A549 (cell line): ENCODE measurements at regions not wholly inside any gene's neighbourhood (a gene's known extent, or its start where the extent isn't known, plus 50 kb on each side); places are given as distances from the start of the nearest gene placed in this dataset.

ENCODE experiments used
- ATAC-seq, 2 experiments: fragments of 200-7000 bp in 1 of 2; fragments of >200 bp in 1 of 2; cut with Nextera tagmentation in 1 of 2; cut with Tn5 transposase in 1 of 2; 3 replicates each; pipeline versions ENCODE4 v1.8.0 to v1.9.1; 2018 to 2020; ENCODE audit warnings: mild to moderate bottlenecking in 1 of 2, moderate library complexity in 1 of 2
- CTCF ChIA-PET: fragments of 300-600 bp; sonication (Branson Sonifier 250); formaldehyde crosslinking; extraction: SDS; loops from one replicate; lab custom pipeline; 2021; ENCODE audit warnings: antibody characterized with exemption, inconsistent platforms; lab: Yijun Ruan, JAX
- POLR2A ChIA-PET: fragments of 350-600 bp; formaldehyde crosslinking; extraction: SDS; loops from one replicate; lab custom pipeline; 2021; ENCODE audit warnings: antibody characterized with exemption, inconsistent platforms; lab: Yijun Ruan, JAX
- DNase-seq, 2 experiments: peaks; one replicate each; pipeline versions ENCODE4 v3.0.0 to v3.0.0-alpha.2; 2011 to 2016; ENCODE audit warnings: low read depth in 1 of 2, low spot score in 1 of 2
- FAIRE-seq: peaks from 2 replicates; lab custom pipeline; 2011; peaks lifted over from hg19 to GRCh38; lab: Jason Lieb, UNC
- H3K27ac ChIP-seq, 2 experiments: fragments of >200 bp; sonication (Bioruptor Twin); formaldehyde crosslinking; 3 replicates each; pipeline ENCODE4 v1.5.1; 2016 to 2017
- H3K4me1 ChIP-seq: fragments of >200 bp; sonication (Bioruptor Twin); formaldehyde crosslinking; 3 replicates; pipeline ENCODE4 v1.6.1; 2016
- H3K4me2 ChIP-seq: fragments of >200 bp; sonication (Bioruptor Twin); formaldehyde crosslinking; 3 replicates; pipeline ENCODE4 v1.6.1; 2016
- H3K4me3 ChIP-seq: fragments of >200 bp; sonication (Bioruptor Twin); formaldehyde crosslinking; 3 replicates; pipeline ENCODE4 v1.5.1; 2016
- H3K9me3 ChIP-seq: fragments of >200 bp; sonication (Bioruptor Twin); formaldehyde crosslinking; 3 replicates; pipeline ENCODE4 v1.6.1; 2016
- ATOH8 ChIP-seq: fragments of 250-450 bp; sonication (Bioruptor Pico); IDR thresholded peaks from 2 replicates; pipeline ENCODE4 v1.5.0; 2020; ENCODE audit warnings: low read depth, mild to moderate bottlenecking, moderate library complexity
- CEBPB ChIP-seq, 2 experiments: fragments of >200 bp in 1 of 2; sonication (Bioruptor Twin) in 1 of 2; formaldehyde crosslinking in 1 of 2; IDR thresholded peaks; 2 replicates each; pipeline ENCODE4 v1.6.1; 2012 to 2016
- EHF ChIP-seq: fragments of 250-450 bp; sonication (Bioruptor Pico); IDR thresholded peaks from 2 replicates; pipeline ENCODE4 v1.5.0; 2020; ENCODE audit warnings: mild to moderate bottlenecking
- EHMT2 ChIP-seq: fragments of 200-600 bp; sonication (generic); IDR thresholded peaks from 2 replicates; pipeline ENCODE4 v1.6.1; 2016; ENCODE audit warnings: antibody characterized with exemption, low read depth, mild to moderate bottlenecking, moderate library complexity
- ELK1 ChIP-seq: fragments of 150-350 bp; IDR thresholded peaks from 2 replicates; pipeline ENCODE4 v1.6.1; 2014; ENCODE audit warnings: low read depth, mild to moderate bottlenecking, low read length
- EP300 ChIP-seq, 2 experiments: fragments of >200 bp; sonication (Bioruptor Twin); formaldehyde crosslinking; IDR thresholded peaks; 2 replicates in 1 of 2; 3 replicates in 1 of 2; pipeline ENCODE4 v1.6.1; 2016 to 2017
- FOSL2 ChIP-seq, 2 experiments: fragments of 450-650 bp in 1 of 2; fragments of >200 bp in 1 of 2; sonication (Bioruptor Twin) in 1 of 2; formaldehyde crosslinking; IDR thresholded peaks; 2 replicates each; pipeline versions ENCODE4 v1.5.0 to v1.6.1; 2016 to 2020; ENCODE audit warnings: mild to moderate bottlenecking in 1 of 2, moderate library complexity in 1 of 2
- GATA3 ChIP-seq: IDR thresholded peaks from 2 replicates; pipeline ENCODE4 v1.6.1; 2012; ENCODE audit warnings: borderline replicate concordance
- HOXB5 ChIP-seq: fragments of 250-450 bp; sonication (Bioruptor Pico); IDR thresholded peaks from 2 replicates; pipeline ENCODE4 v1.5.0; 2020; ENCODE audit warnings: mild to moderate bottlenecking, moderate library complexity
- JUNB ChIP-seq: fragments of >200 bp; sonication (Bioruptor Twin); formaldehyde crosslinking; IDR thresholded peaks from 2 replicates; pipeline ENCODE4 v1.6.1; 2016
- KDM1A ChIP-seq: fragments of 200-600 bp; sonication (generic); IDR thresholded peaks from 2 replicates; pipeline ENCODE4 v1.6.1; 2016; ENCODE audit warnings: low read depth, mild to moderate bottlenecking
- KDM5A ChIP-seq: fragments of 200-600 bp; sonication (generic); IDR thresholded peaks from 2 replicates; pipeline ENCODE4 v1.6.1; 2016; ENCODE audit warnings: antibody characterized with exemption, mild to moderate bottlenecking
- MAFK ChIP-seq: fragments of 450-650 bp; IDR thresholded peaks from 2 replicates; pipeline ENCODE4 v1.6.1; 2014; ENCODE audit not compliant: partially characterized antibody
- MAZ ChIP-seq: fragments of 150-350 bp; IDR thresholded peaks from 2 replicates; pipeline ENCODE4 v1.6.1; 2014; ENCODE audit warnings: antibody characterized with exemption, low read depth, low read length, borderline replicate concordance
- NFE2L2 ChIP-seq: fragments of 150-350 bp; conservative IDR thresholded peaks from 2 replicates; pipeline ENCODE4 v1.6.1; 2014; ENCODE audit warnings: low read length
- PBX3 ChIP-seq: IDR thresholded peaks from 2 replicates; pipeline ENCODE4 v1.6.1; 2012
- RARB ChIP-seq: fragments of 250-450 bp; sonication (Bioruptor Pico); IDR thresholded peaks from 2 replicates; pipeline ENCODE4 v1.8.0; 2021; ENCODE audit warnings: mild to moderate bottlenecking, moderate library complexity
- RCOR1 ChIP-seq: fragments of 150-350 bp; IDR thresholded peaks from 2 replicates; pipeline ENCODE4 v1.6.1; 2014; ENCODE audit warnings: antibody characterized with exemption, low read length, low read depth
- SMC3 ChIP-seq: fragments of >200 bp; sonication (Bioruptor Twin); formaldehyde crosslinking; IDR thresholded peaks from 3 replicates; pipeline ENCODE4 v1.6.1; 2018; ENCODE audit warnings: inconsistent platforms
- TP53 ChIP-seq: fragments of 250-450 bp; sonication (Bioruptor Pico); IDR thresholded peaks from 2 replicates; pipeline ENCODE4 v1.5.0; 2021; ENCODE audit warnings: mild to moderate bottlenecking, moderate library complexity
- ZNF302 ChIP-seq: fragments of 250-450 bp; sonication (Bioruptor Pico); IDR thresholded peaks from 2 replicates; pipeline ENCODE4 v1.9.0; 2021; ENCODE audit warnings: inconsistent platforms, mild to moderate bottlenecking, moderate library complexity
- WGBS: methylation state at CpG from one replicate; pipeline ENCODE4 v1.1.6; 2017; ENCODE audit errors: missing lambda C conversion rate; 5-methylcytosine and 5-hydroxymethylcytosine counted together
- TF ChIP-seq, protein P1 (sequence below): fragments of 450-650 bp; IDR thresholded peaks from 2 replicates; pipeline ENCODE4 v1.6.1; 2014; ENCODE audit warnings: antibody characterized with exemption
- TF ChIP-seq, protein P2 (sequence below): IDR thresholded peaks from 2 replicates; pipeline ENCODE4 v1.6.1; 2012

GRCh38 chr6:44011350-44011920 lies 115.8 kb downstream of the MRPL14 start:
- WGBS = 95% methylated on average over 2 of the region's 2 CpGs
- H3K27ac ChIP-seq = peak overlapping the region; percentile 84 to 100
- CTCF ChIA-PET = interaction anchor here (0.8 to 4.8 kb wide), 9 partner anchors 21 to 156 kb away, joined by 3 to 39 read pairs (median 4); no protein-coding TSS in a partner anchor
- peaks cover 51% of the 10 kb centered on the region for H3K4me1 ChIP-seq
- FAIRE-seq = no peak
- no peak for DNase-seq
- H3K4me2 ChIP-seq = peak overlapping the region; percentile 63
- H3K9me3 ChIP-seq = peaks cover 12% of the 10 kb centered on the region
- POLR2A ChIA-PET = interaction anchor here (1.0 to 2.0 kb wide), 4 partner anchors 9 to 241 kb away, joined by 3 to 11 read pairs (median 5); partner anchors contain the start of gene VEGFA
- no peak; a peak in 2 of 6 replicates for ATAC-seq
- no peak for TF ChIP-seq KDM1A
- TF ChIP-seq RARB (CRISPR knock-in tag) = no peak
- TF ChIP-seq GATA3 = no peak
- no peak for TF ChIP-seq HOXB5 (CRISPR knock-in tag)
- TF ChIP-seq MAZ = no peak
- no peak for TF ChIP-seq EP300 (IDR thresholded peaks at IDR 0.05)
- TF ChIP-seq ELK1 = no peak
- TF ChIP-seq ZNF302 = no peak
- no peak for TF ChIP-seq MAFK
- TF ChIP-seq TP53 = no peak
- TF ChIP-seq JUNB = no peak
- TF ChIP-seq EHMT2 = no peak
- TF ChIP-seq CEBPB (IDR thresholded peaks at IDR 0.05) = no peak
- no peak for TF ChIP-seq EHF
- TF ChIP-seq, protein P1, sequence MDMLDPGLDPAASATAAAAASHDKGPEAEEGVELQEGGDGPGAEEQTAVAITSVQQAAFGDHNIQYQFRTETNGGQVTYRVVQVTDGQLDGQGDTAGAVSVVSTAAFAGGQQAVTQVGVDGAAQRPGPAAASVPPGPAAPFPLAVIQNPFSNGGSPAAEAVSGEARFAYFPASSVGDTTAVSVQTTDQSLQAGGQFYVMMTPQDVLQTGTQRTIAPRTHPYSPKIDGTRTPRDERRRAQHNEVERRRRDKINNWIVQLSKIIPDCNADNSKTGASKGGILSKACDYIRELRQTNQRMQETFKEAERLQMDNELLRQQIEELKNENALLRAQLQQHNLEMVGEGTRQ = no peak
- no peak overlapping the region for H3K4me3 ChIP-seq

- Histone ChIP-seq H3K4me1 (peaks cover 57% of the 10 kb centered on the region), H3K4me3 (no peak overlapping the region), H3K27ac (peak overlapping the region; percentile 84 to 100), H3K9me3 (peaks cover 12% of the 10 kb centered on the region), H3K4me2 (peak overlapping the region; percentile 63)
- 39% methylated on average over 7 of the region's 11 CpGs for WGBS
- TF ChIP-seq KDM5A = no peak
- TF ChIP-seq EP300 (IDR thresholded peaks at IDR 0.05) = peak in 1 of 2 experiments; percentile 32; a peak in 2 of 5 replicates
- TF ChIP-seq JUNB = peak; percentile 51
- TF ChIP-seq RCOR1 = no peak
- peak; percentile 40; the same call in 1 of the 2 replicates for TF ChIP-seq GATA3
- no peak for TF ChIP-seq ATOH8 (CRISPR knock-in tag)
- peak; percentile 68 for TF ChIP-seq FOSL2 (IDR thresholded peaks at IDR 0.05)
- TF ChIP-seq FOSL2 (CRISPR knock-in tag; IDR thresholded peaks at IDR 0.05) = peak; percentile 72
- peak; percentile 68 for TF ChIP-seq PBX3
- no peak for TF ChIP-seq MAZ
- TF ChIP-seq SMC3 = 0 out of 3 replicates have a peak, but pooled peaks have one; percentile 13
- TF ChIP-seq NFE2L2 = no peak
- TF ChIP-seq, protein P2, sequence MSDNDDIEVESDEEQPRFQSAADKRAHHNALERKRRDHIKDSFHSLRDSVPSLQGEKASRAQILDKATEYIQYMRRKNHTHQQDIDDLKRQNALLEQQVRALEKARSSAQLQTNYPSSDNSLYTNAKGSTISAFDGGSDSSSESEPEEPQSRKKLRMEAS = peak; percentile 39; the same call in 1 of the 2 replicates
- ChIA-PET CTCF (interaction anchor here (0.6 to 4.8 kb wide), 12 partner anchors 41 to 343 kb away, joined by 3 to 39 read pairs (median 4); partner anchors contain the start of gene VEGFA), POLR2A (interaction anchor here (1.0 to 2.0 kb wide), 4 partner anchors 9 to 241 kb away, joined by 3 to 11 read pairs (median 5); partner anchors contain the start of gene VEGFA)
- FAIRE-seq (no peak), ATAC-seq (peak; percentile 70 to 83), DNase-seq (peak in 1 of 2 experiments; percentile 41)
These were observed 116.6 kb downstream of the MRPL14 start for GRCh38 chr6:44010411-44011349.
